NCI-H524 (cell line): ENCODE measurements at regions not wholly inside any gene's neighbourhood (a gene's known extent, or its start where the extent isn't known, plus 50 kb on each side); places are given as distances from the start of the nearest gene placed in this dataset.

Experiments used
- DNase-seq, 2 experiments: peaks; one replicate each; lab custom pipeline; 2025; lab: John Stamatoyannopoulos, UW

DNA sequence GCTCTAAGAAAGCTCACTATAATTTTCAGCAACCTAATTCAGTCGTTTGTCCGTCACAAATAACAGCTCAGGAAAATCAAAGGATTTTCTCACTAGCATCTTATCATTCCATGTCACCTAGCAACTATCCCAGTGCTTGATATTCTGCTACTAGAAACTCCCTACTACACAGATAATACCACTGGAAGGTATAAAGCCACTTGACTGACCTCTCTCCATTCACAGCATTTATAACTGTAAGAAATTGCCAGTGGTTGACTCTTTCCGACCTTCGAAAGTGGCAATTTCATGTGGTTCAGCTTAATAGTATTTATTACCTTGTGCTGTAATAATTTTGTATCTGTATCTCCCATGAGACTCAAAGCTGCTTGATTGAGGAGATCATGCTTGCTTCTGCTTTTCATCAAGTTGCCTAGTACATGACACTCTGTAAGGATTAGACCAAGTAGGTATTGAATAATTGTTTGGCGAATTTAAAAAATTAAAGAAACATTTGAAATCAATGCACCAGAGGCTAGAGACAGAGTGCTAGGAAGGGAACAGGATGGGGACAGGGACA lies 79.6 kb upstream of the TACR1 start:
- DNase-seq = no peak

DNA sequence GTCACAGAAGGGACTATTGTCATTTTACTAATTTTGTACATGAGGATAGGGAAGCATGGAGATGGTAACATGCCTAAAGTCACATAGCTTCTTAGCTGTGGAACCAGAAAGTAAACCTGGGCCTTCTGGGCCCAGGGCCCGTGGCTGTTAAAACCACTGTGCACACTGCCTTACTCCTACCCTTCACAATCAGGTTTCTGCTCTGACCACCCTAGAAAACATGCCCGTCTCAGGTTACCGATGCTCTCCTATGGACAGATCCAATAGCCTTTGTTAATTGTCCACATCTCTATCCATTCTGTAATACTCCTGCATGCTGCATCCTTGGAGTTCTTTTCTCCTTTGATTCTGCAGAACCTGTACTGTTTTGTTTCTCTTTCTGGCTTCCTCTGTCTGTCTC lies 79.0 kb upstream of the TACR1 start:
- DNase-seq = peak in 1 of 2 experiments; percentile 24

DNA sequence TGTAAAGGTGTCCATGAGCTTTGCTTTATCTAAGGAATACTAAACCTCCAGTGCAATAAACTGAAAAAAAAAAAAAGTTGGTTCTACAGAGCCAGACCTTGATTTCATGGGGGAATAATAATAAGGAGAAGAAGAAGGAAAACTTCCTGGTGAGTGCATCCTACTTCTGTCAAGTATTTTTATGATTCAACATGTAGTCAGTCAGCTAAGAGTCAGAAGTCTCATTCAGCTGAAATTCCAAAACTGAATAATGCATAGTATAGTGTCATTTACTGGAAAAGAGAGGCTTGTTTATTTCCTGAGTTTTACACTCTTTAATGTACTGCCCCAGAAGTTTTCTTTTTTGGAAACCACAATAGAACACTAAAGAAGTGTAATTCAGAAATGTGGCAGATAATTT lies 77.8 kb upstream of the TACR1 start:
- DNase-seq = no peak

DNA sequence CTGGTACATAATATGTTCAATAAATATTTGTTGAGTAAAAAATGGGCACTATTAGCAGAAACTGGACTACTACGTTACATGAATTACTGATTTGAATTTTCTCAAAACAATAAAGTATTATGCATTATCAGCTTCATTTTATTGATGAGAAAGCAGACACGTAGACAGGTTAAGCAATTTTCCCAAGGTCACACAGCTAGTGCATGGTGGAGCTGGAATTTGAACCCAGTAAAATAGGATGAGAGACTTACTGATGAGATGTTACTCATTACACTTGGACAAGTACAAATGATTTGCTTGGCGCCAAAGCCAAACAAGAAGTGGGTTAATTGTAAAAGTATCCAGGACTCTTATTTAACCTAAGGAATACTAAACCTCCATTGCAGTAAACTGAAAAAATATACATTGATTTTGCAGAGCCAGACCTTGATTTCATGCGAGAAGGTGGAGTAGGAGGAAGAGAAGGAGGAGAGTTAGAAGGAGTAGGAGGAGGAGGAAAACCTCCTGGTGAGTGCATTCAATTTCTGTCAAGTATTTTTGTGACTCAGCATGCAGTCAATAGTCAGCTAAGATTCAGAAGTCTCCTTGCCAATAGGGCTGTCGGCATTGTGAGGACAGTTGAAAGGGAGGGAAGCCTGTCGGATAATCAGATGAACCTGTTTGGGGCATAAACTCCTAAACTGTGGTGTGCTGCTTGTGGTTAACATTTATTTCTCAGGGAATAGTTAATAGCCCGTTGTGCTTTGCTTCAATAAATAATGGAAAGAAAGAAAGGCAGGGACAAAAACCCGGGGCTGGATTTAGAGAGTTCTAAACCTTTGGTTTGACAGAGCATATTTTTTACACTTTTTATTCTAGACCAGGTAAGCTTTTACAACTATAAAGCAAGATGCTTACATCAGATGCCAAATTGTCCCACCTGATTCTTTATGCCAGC lies 77.0 kb upstream of the TACR1 start:
- DNase-seq = no peak

DNA sequence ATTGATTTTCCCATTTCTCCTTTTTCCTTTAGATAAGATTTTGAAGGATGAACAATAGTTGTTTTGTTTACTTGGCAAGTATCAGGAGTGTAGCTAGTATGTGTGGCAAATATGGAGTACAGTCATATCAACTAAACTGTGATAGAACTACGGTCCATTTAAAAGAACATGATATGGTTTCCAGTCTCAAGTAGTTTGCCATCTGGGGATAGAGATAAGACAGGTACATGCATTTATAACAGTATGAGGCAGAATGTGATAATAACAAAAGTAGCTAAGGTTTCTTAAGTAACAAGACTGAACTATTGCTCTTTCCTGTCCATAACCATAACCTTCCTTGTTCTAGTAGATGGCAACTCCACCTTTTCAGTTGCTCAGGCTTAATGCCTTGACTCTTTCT lies 75.6 kb upstream of the TACR1 start:
- DNase-seq = no peak

DNA sequence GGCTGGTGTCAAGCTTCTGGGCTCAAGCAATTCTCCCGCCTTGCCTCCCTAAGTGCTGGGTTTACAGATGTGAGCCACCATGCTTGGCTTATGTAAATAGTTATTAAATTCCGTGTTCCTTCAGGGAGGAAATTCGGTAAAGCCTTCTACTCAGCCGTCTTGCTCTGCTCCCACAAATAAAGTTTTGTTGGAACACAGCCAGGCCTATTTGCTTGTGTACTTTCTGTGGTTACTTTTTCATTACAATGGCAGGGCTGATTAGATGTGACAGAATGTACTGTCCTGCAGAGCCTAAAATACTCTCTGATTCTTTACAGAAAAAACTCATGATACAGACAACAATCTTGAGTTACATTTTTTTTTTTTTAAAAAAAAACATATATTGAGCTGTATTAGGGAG lies 68.8 kb upstream of the TACR1 start:
- no peak for DNase-seq

DNA sequence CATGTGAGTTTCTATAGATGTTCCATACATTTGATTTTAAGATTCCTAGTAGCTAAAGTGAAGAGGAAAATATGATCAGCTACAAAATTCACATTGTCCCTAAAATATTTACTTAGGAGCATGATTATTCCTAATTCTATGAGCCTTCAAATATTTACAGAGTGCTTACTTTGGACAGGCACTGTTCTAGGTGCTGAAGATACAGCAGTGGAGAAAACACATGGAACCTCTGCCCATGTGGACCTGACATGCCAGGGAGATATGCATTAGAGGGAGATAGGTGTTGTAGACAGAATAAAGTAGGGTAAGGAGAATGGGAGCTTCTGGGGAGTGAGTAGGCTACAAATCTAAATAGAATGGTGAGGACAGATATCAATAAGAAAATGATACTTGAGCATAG lies 62.6 kb upstream of the TACR1 start:
- DNase-seq = no peak

DNA sequence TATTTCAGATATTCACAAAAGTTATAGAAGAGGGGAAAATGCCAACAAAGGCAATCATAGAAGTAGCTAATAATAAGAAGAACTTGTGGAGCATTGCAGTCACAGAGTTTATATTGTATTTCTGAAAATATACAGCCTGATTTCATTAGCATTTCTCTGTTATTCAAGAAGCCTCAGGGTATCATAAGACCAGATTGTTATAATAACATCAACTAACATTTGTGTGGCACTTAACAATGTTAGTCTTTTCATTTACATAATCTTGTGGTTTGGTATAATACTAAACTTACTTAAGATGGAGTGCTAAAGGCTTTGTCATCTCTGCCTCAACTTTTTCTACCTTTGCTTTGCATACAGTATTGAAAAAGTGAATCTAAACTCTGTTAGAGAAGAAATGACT lies 61.6 kb upstream of the TACR1 start:
- no peak for DNase-seq

DNA sequence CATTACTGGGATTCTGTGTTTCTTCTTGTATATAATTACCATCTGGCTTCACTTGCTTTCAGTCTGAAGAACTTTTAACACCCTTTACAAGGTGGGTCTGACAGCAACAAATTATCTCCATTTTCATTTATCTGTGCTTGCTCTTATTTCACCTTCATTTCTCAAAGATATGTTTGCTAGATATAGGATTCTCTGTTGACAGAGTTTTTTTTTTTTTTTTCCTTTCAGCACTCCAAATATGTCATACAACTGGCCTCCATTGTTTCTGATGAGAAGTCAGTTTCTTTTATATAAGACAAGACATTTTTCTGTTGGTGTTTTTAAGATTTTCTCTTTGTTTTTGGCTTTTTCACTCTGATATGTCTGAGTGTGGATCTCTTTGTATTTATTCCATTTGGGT lies 59.3 kb upstream of the TACR1 start:
- no peak for DNase-seq

DNA sequence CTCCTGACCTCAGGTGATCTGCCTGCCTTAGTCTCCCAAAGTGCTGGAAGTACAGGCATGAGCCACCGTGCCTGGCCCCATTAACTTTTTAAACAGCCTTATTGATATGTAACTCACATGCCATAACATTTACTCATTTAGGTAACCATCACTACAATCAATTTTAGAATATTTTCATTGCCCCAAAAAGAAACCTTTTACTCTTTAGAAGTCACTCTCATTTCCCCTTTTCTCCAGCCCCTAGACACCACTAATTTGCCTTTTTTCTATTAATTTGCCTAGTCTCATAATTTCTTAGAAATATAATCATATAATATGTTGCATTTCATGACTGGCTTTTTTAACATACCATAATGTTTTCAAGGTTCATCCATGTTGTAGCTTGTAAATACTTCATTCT lies 57.2 kb upstream of the TACR1 start:
- no peak for DNase-seq

DNA sequence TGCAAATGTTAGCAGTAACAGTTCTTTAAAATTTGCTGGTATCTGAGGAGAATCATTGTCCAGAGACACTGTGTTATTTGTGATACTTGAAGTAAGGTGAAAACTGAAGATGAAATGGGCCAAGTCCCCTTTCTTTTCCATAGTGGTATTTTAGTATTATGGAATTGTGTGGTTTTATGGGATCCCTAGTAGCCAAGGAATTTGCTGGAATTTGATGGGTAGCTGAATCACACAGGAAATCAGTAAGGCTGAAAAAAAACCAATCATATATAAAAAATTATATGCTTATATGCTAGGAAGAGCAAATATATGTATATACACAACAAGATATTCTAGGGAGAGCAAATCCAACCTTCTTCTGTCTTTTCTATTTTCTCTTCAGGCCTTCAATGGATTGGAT lies 54.2 kb upstream of the TACR1 start:
- no peak for DNase-seq

DNA sequence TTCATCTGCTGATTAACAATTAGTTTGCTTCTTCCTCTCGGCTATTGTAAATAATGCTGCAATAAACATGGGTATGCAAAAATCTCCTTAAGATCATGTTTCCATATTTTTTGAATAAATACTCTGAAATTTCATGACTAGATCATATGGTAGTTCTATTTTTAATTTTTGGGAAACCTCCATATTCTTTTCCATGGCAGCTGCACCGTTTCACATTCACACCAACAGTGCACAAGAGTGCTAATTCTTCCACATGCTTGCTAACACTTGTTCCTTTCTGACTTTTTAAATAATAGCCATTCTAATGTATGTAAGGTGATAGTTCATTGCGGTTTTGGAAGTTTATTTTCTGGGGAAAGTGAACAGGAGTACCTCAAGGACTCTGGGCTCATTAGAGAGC lies 52.6 kb upstream of the TACR1 start:
- no peak for DNase-seq
